ENCODE measurements at regions not wholly inside any gene's neighbourhood (a gene's known extent, or its start where the extent isn't known, plus 50 kb on each side); places are given as distances from the start of the nearest gene placed in this dataset.
"Not testable (repeated sequence)": the region's sequence is repeated elsewhere in the genome, so short reads cannot be mapped to it uniquely, and the experiment has no call there.

GRCh38 chr1:55305735-55306134 is 90.6 kb upstream of the USP24 start:
- no peak for DNase-seq

DNA sequence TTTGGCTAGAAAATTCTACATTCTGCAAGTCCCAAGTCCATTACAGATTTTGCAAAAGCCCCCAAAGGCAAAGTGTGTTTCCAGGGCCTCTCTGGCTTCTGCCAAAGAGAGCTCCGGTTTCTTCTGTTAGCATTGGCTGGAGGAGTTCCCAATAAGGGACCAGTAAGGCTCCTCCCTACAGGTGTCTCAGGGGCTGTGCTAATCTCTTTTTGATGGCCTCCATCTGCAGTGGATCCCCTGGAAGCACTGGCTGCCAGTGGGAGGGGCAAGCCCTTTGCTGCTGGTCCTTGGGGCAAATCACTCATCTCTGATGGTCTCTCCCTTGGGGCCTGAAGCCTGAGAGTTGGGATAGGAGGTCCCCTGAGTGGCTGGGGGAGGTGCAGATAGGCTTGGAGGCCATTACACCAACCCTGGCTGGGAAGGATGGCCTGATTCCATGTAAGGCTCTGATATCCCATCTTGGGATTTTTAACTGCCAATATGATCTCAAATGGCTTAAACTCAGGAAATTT is 89.1 kb upstream of the USP24 start:
- no peak for DNase-seq

- no peak for DNase-seq
Measured at GRCh38 chr1:55302972-55303371, 87.8 kb upstream of the USP24 start.

- DNase-seq = no peak
Measured at GRCh38 chr1:55301912-55302311, 86.7 kb upstream of the USP24 start.

- DNase-seq = no peak
Measured at GRCh38 chr1:55300975-55301374, 85.8 kb upstream of the USP24 start.

- no peak for DNase-seq
Measured at GRCh38 chr1:55298167-55298894, 83.2 kb upstream of the USP24 start.

GRCh38 chr1:55296247-55296646 is 81.1 kb upstream of the USP24 start:
- DNase-seq = not testable (repeated sequence)

DNA sequence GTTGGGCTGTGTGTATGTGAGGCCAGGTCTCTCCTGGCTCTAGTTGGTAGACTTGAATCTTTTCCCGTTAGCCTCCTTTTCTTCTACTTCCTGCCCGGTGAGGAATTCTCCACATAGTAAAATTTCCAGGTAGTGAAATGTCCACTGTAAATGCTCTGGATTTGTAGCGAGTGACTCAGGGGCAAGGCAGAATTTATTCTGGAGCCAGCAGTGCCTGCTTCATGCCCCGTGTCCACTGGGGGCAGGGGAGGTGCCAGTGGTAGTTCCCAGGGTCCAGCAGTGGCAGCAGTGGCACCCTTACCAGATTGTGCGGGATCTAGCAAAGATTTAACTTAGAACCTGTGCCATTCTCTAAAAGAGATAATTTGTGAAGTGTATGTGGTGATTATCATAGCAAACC is 74.5 kb upstream of the USP24 start:
- no peak for DNase-seq

DNA sequence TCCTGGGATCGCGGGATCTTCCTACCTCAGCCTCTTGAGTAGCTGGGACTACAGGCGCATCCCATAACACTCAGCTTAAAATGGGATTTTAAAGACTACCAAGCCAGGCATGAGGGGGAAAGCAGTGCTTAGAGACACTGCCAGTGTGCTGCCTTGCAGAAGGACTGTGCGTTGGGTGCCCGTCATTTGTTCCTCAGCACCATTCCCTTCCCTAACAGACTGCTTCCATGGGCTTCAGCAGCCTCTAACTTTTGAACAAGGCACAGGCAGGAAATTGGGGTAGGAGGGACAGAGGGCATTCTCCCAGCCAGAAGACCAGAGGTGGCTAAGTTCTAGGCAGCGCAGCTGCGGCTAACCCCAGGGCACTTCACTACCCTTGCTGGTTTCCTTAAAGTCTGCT is 73.9 kb upstream of the USP24 start:
- no peak for DNase-seq

- no peak for DNase-seq
Measured at GRCh38 chr1:55288245-55288644, 73.1 kb upstream of the USP24 start.

DNA sequence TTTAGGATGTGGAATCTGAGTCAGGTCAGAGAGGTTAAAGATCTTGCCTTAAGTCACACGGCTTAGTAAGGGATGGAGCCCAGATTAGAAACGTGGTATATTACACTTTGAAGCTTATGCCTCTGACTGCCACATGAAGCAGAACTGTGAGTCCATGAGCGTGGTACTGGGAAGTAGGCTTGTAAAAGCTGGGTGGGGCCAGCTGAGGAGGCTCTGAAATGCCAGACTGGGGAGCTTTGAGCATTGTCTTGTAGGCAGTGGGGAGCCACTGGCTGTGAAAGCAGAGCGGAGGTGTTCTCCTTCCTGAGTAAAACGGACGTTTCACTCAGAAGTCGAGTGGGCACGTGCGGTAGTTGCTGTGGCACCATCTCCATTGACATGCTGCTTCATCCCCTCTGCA is 72.6 kb upstream of the USP24 start:
- no peak for DNase-seq

GRCh38 chr1:55286856-55287602 is 71.9 kb upstream of the USP24 start:
- no peak for DNase-seq

GRCh38 chr1:55285834-55286233 is 70.7 kb upstream of the USP24 start:
- DNase-seq = no peak

- DNase-seq = no peak
Measured at GRCh38 chr1:55284856-55285255, 69.7 kb upstream of the USP24 start.

GRCh38 chr1:55282058-55282457 is 66.9 kb upstream of the USP24 start:
- DNase-seq = no peak

GRCh38 chr1:55280731-55281130 is 65.6 kb upstream of the USP24 start:
- DNase-seq = no peak

DNA sequence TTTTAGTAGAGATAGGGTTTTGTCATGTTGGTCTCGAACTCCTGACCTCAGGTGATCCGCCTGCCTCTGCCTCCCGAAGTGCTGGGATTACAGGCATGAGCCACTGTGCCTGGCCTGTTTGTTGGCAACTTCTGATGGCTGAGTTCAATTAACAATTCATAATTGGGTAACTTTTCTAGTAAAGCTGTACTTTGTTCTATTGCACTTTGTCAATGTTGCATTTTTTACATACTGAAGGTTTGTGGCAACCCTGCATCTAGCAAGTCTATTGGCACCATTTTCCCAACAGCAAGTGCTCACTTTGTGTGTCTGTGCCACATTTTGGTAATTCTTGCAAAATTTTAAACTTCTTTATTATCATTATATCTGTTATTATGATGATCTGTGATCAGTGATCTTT is 64.5 kb upstream of the USP24 start:
- no peak for DNase-seq

GRCh38 chr1:55278378-55278777 is 63.2 kb upstream of the USP24 start:
- no peak for DNase-seq

GRCh38 chr1:55277377-55278130 is 62.4 kb upstream of the USP24 start:
- DNase-seq = peak; percentile 69

- DNase-seq = no peak
Measured at GRCh38 chr1:55276671-55277376, 61.7 kb upstream of the USP24 start.

DNA sequence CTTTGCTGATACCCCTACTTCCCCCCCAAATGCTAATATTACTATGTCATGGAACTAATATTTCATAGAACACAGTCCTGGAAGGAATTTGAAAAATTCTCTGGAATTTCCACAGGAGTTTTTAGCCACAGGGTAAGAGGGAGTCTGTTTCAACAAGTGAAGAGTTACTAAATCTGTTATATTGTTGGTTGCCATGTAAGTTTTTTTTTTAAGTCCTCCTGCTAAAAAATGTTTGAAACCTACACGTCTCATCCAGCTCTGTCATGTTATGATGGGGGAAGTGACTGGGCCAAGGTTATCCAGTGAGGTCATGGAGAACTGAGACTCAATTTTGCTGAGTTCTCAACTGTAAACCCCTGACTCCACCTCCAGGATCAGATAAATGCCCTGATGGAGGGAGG is 60.8 kb upstream of the USP24 start:
- DNase-seq = no peak

- no peak for DNase-seq
Measured at GRCh38 chr1:55275151-55275748, 60.1 kb upstream of the USP24 start.

GRCh38 chr1:55272994-55273393 is 57.8 kb upstream of the USP24 start:
- no peak for DNase-seq
